H9 (cell line): ENCODE measurements at regions not wholly inside any gene's neighbourhood (a gene's known extent, or its start where the extent isn't known, plus 50 kb on each side); places are given as distances from the start of the nearest gene placed in this dataset.

Experiments
- DNase-seq: peaks from one replicate; pipeline ENCODE4 v3.0.0-alpha.2; 2017
- H2AFZ ChIP-seq: one replicate; pipeline ENCODE4 v1.6.1; 2013; ENCODE audit warnings: mild to moderate bottlenecking, low read length, control low read depth, moderate library complexity
- H2AK5ac ChIP-seq: 2 replicates; pipeline ENCODE4 v1.6.1; 2013; ENCODE audit warnings: low read length, control low read depth, mixed read lengths; ENCODE audit not compliant: insufficient read length
- H2BK120ac ChIP-seq: one replicate; pipeline ENCODE4 v1.6.1; 2013; ENCODE audit warnings: low read depth, mild to moderate bottlenecking, low read length, control low read depth, inconsistent platforms; ENCODE audit not compliant: poor library complexity, severe bottlenecking
- H2BK12ac ChIP-seq: 2 replicates; pipeline ENCODE4 v1.6.1; 2013; ENCODE audit warnings: low read length, control low read depth, mixed read lengths, low read depth; ENCODE audit not compliant: insufficient read length
- H2BK15ac ChIP-seq: 2 replicates; pipeline ENCODE4 v1.6.1; 2013; ENCODE audit warnings: low read depth, low read length, control low read depth
- H2BK20ac ChIP-seq: one replicate; pipeline ENCODE4 v1.6.1; 2013; ENCODE audit warnings: low read depth, mild to moderate bottlenecking, low read length, control low read depth, inconsistent platforms; ENCODE audit not compliant: poor library complexity, severe bottlenecking
- H2BK5ac ChIP-seq: 2 replicates; pipeline ENCODE4 v1.6.1; 2013; ENCODE audit warnings: low read length, control low read depth, mixed read lengths; ENCODE audit not compliant: insufficient read length
- H3K14ac ChIP-seq: 2 replicates; pipeline ENCODE4 v1.6.1; 2013; ENCODE audit warnings: low read length, control low read depth; ENCODE audit not compliant: insufficient read depth
- H3K18ac ChIP-seq: 2 replicates; pipeline ENCODE4 v1.6.1; 2013; ENCODE audit warnings: low read depth, mild to moderate bottlenecking, mixed read lengths, low read length, control low read depth; ENCODE audit not compliant: insufficient read length
- H3K23ac ChIP-seq: 2 replicates; pipeline ENCODE4 v1.6.1; 2013; ENCODE audit warnings: low read length, control low read depth, mixed read lengths, low read depth; ENCODE audit not compliant: insufficient read length
- H3K23me2 ChIP-seq: 2 replicates; pipeline ENCODE4 v1.6.1; 2013; ENCODE audit warnings: low read depth, mild to moderate bottlenecking, mixed read lengths, low read length, control low read depth; ENCODE audit not compliant: insufficient read length, poor library complexity, severe bottlenecking
- H3K27ac ChIP-seq: 2 replicates; pipeline ENCODE4 v1.5.1; 2013; ENCODE audit warnings: low read length, control low read depth, mixed read lengths, low read depth; ENCODE audit not compliant: insufficient read length
- H3K27me3 ChIP-seq: 2 replicates; pipeline ENCODE4 v1.6.1; 2013; ENCODE audit warnings: low read length, control low read depth, inconsistent platforms; ENCODE audit not compliant: insufficient read depth
- H3K4ac ChIP-seq: 2 replicates; pipeline ENCODE4 v1.6.1; 2013; ENCODE audit warnings: low read depth, mild to moderate bottlenecking, control low read depth, inconsistent platforms, low read length, moderate library complexity
- H3K4me1 ChIP-seq: 2 replicates; pipeline ENCODE4 v1.6.1; 2013; ENCODE audit warnings: low read length, control low read depth, inconsistent platforms; ENCODE audit not compliant: insufficient read depth
- H3K4me2 ChIP-seq: 2 replicates; pipeline ENCODE4 v1.6.1; 2013; ENCODE audit warnings: low read length, control low read depth, mixed read lengths; ENCODE audit not compliant: insufficient read length, insufficient read depth
- H3K56ac ChIP-seq: 2 replicates; pipeline ENCODE4 v1.6.1; 2013; ENCODE audit warnings: low read depth, mild to moderate bottlenecking, mixed read lengths, low read length, control low read depth; ENCODE audit not compliant: insufficient read length
- H3K79me1 ChIP-seq: 2 replicates; pipeline ENCODE4 v1.6.1; 2013; ENCODE audit warnings: low read depth, mild to moderate bottlenecking, moderate library complexity, low read length, control low read depth, inconsistent platforms; ENCODE audit not compliant: insufficient read depth, poor library complexity, severe bottlenecking
- H3K79me2 ChIP-seq: 2 replicates; pipeline ENCODE4 v1.6.1; 2013; ENCODE audit warnings: low read length, control low read depth, inconsistent platforms; ENCODE audit not compliant: insufficient read depth
- H3K9ac ChIP-seq: 2 replicates; pipeline ENCODE4 v1.6.1; 2013; ENCODE audit warnings: low read length, control low read depth, mixed read lengths; ENCODE audit not compliant: insufficient read length; ENCODE audit errors: extremely low read depth
- H3K9me3 ChIP-seq: one replicate; pipeline ENCODE4 v1.6.1; 2013; ENCODE audit warnings: low read depth, low read length, inconsistent platforms; ENCODE audit not compliant: control insufficient read depth
- H3T11ph ChIP-seq: one replicate; pipeline ENCODE4 v1.6.1; 2013; ENCODE audit warnings: mild to moderate bottlenecking, low read length, control low read depth, inconsistent platforms
- H4K20me1 ChIP-seq: one replicate; pipeline ENCODE4 v1.6.1; 2013; ENCODE audit not compliant: control insufficient read depth, insufficient read length, insufficient read depth
- H4K5ac ChIP-seq: 2 replicates; pipeline ENCODE4 v1.6.1; 2013; ENCODE audit warnings: low read depth, mild to moderate bottlenecking, mixed read lengths, low read length, control low read depth; ENCODE audit not compliant: insufficient read length
- H4K8ac ChIP-seq: replicated peaks from 2 replicates; pipeline ENCODE4 v1.6.1; 2013; ENCODE audit warnings: low read length, control low read depth, mixed read lengths, low read depth; ENCODE audit not compliant: insufficient read length
- H4K91ac ChIP-seq: 2 replicates; pipeline ENCODE4 v1.6.1; 2013; ENCODE audit warnings: low read depth, mild to moderate bottlenecking, moderate library complexity, mixed read lengths, low read length, control low read depth; ENCODE audit not compliant: insufficient read length
- H3K27ac Mint-ChIP-seq, 3 experiments: 2 replicates in 2 of 3; 3 replicates in 1 of 3; pipeline ENCODE4 v1.8.0; 2020 to 2021; ENCODE audit warnings: mixed read lengths in 3 of 3, mild to moderate bottlenecking in 1 of 3, moderate library complexity in 1 of 3
- H3K27me3 Mint-ChIP-seq: 2 replicates; pipeline ENCODE4 v1.8.0; 2021; ENCODE audit warnings: low read depth, mild to moderate bottlenecking, moderate library complexity, mixed read lengths
- H3K36me3 Mint-ChIP-seq, 3 experiments: 2 replicates in 2 of 3; 3 replicates in 1 of 3; pipeline ENCODE4 v1.8.0; 2020 to 2021; ENCODE audit warnings: low read depth in 3 of 3, mixed read lengths in 3 of 3; ENCODE audit not compliant: insufficient read depth in 1 of 3
- H3K4me1 Mint-ChIP-seq, 2 experiments: 2 replicates each; pipeline ENCODE4 v1.8.0; 2020; ENCODE audit warnings: mixed read lengths in 2 of 2
- H3K4me3 Mint-ChIP-seq, 2 experiments: 2 replicates in 1 of 2; 3 replicates in 1 of 2; pipeline ENCODE4 v1.8.0; 2020 to 2021; ENCODE audit warnings: mild to moderate bottlenecking in 2 of 2, mixed read lengths in 2 of 2, moderate library complexity in 1 of 2
- H3K9me3 Mint-ChIP-seq, 2 experiments: 2 replicates in 1 of 2; 3 replicates in 1 of 2; pipeline ENCODE4 v1.8.0; 2020; ENCODE audit warnings: mild to moderate bottlenecking in 2 of 2, mixed read lengths in 2 of 2, moderate library complexity in 1 of 2
- CTCF ChIP-seq: fragments of 200-600 bp; sonication (generic); conservative IDR thresholded peaks from 3 replicates; pipeline ENCODE4 v1.8.0; 2021; ENCODE audit warnings: antibody characterized with exemption, mild to moderate bottlenecking
- WGBS: extraction: QIAGEN DNeasy Blood & Tissue Kit; methylation state at CpG from one replicate; pipeline ENCODE4 v1.1.7; 2013; ENCODE audit warnings: missing lambda C conversion rate, low lambda C conversion rate, mixed read lengths; ENCODE audit not compliant: insufficient read length; ENCODE audit errors: extremely low coverage; 5-methylcytosine and 5-hydroxymethylcytosine counted together

GRCh38 chr14:60349663-60350365 is 100.8 kb downstream of the PPM1A start:
- Histone ChIP-seq H2BK120ac (no peak overlapping the region), H3K4me2 (no peak overlapping the region), H4K91ac (no peak overlapping the region), H3K27me3 (no peaks in the 10 kb centered on the region), H2AK5ac (no peak overlapping the region), H4K20me1 (no peaks in the 10 kb centered on the region), H3K18ac (no peak overlapping the region), H3K56ac (no peak overlapping the region), H3K9ac (no peak overlapping the region), H2BK15ac (no peak overlapping the region), H3K23me2 (no peaks in the 10 kb centered on the region), H2BK20ac (no peak overlapping the region), H3K4me1 (0 out of 2 replicates have a peak, but pooled peaks cover 3% of the 10 kb centered on the region), H2BK12ac (no peak overlapping the region), H3K79me2 (no peaks in the 10 kb centered on the region), H3K4ac (no peak overlapping the region), H2BK5ac (no peak overlapping the region), H3K79me1 (no peaks in the 10 kb centered on the region), H3K27ac (no peak overlapping the region), H3K14ac (no peak overlapping the region), H2AFZ (no peak overlapping the region), H4K5ac (no peak overlapping the region), H3T11ph (no peak overlapping the region), H3K9me3 (no peaks in the 10 kb centered on the region), H4K8ac (no peak overlapping the region), H3K23ac (no peak overlapping the region)
- H3K4me3 Mint-ChIP-seq: no peak overlapping the region
- H3K27ac Mint-ChIP-seq: no peak overlapping the region; a peak in 1 of 7 replicates
- no peaks in the 10 kb centered on the region for H3K36me3 Mint-ChIP-seq
- peak; percentile 86 for TF ChIP-seq CTCF
- H3K9me3 Mint-ChIP-seq: no peaks in the 10 kb centered on the region
- no CpG with 5 or more reads among the region's 8 CpGs for WGBS
- DNase-seq: peak; percentile 41
- H3K27me3 Mint-ChIP-seq: peaks cover 3% of the 10 kb centered on the region; the same call in 1 of the 2 replicates
- H3K4me1 Mint-ChIP-seq: peaks cover 39 to 41% of the 10 kb centered on the region in 2 experiments
